Bone marrow (tissue), 2 donors: ENCODE measurements at regions not wholly inside any gene's neighbourhood (a gene's known extent, or its start where the extent isn't known, plus 50 kb on each side); places are given as distances from the start of the nearest gene placed in this dataset.

Experiments
- DNase-seq, 2 donors: peaks; one replicate each; lab custom pipeline; 2025; lab: John Stamatoyannopoulos, UW

DNA sequence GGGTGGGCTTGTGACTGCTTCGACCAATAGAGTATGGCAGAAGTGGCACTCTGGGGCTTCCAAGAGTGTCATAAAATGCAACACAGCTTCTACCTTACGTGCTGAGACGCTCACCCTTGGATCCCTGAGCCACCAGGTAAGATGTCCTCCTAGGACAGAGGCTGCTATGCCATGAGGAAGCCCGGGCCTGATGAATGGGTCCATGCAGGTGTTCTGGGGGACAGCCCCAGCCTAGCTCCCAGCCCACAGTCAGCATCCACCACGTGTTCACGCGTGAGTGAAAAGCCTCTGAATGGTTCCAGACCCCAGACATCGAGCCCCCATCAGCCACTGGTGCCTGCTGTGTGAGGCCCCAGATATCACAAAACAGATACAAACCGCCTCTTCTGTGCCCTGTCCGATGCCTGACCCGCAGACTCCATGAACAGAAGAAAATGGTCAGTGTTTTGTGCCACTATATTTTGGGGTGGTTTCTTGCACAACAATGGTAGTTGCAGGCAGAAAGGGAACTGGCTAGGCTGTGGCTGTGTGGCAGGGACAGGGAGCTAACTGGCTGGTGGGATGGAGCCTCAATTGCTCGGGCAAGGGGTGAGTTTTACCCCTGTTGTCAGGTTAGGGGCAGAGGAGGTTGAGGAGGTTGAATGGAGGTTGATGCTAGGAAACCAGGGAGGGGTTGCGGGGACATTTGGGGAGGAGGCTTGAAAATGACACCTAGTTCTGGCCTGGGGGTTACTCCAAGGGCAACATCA is 92.2 kb downstream of the LINGO1 start:
- DNase-seq: no peak

DNA sequence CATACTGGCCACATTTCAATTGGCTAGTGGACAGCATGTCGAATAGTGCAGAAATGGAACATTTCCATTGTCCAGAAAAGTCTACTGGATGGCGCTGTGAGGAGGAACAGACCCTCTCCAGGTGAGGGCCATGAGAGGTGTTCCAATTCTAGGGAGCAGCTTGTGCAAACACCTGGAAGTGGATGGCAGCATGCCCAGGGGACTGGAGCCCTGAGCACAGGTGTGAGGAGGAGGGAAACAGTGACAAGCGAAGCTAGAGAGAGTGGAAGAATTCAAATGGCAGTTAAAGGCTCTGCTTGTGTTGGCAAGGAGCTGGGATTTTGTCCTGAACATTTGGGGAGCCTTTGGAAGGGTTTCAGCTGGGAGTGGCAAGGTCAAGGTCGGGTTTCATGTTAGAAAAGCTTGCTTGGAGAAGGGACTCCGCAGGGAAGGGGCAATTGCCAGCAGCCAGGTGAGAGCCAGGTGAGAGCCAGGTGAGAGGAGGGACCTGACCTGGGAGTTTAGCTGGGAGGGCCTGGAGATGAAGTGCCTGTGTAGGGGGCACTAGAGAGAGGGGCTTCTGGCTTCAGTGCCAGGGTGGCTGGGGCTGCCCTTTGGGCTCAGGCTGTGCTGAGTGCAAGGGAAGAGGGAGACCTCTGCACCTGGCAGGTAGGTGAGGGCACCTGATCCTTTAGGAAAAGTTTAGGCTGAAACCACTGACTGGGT is 93.8 kb downstream of the LINGO1 start:
- DNase-seq: no peak

GRCh38 chr15:77538027-77538451 is 94.7 kb downstream of the LINGO1 start:
- DNase-seq: no peak

- DNase-seq: no peak
Observed at GRCh38 chr15:77537006-77537405, 95.7 kb downstream of the LINGO1 start.

GRCh38 chr15:77535845-77536244 is 96.9 kb downstream of the LINGO1 start:
- DNase-seq: no peak
